ENCODE measurements at regions not wholly inside any gene's neighbourhood (a gene's known extent, or its start where the extent isn't known, plus 50 kb on each side); places are given as distances from the start of the nearest gene placed in this dataset.

GRCh38 chr17:36746381-36747053 is 145.1 kb downstream of the MRM1 start:
- no peak for TF ChIP-seq CTCF (IDR thresholded peaks at IDR 0.05)
- H3K9me3 ChIP-seq (ENCODE audit: control insufficient read depth, low read length): no peaks in the 10 kb centered on the region
- H2AFZ ChIP-seq: no peak overlapping the region
- H3K79me2 ChIP-seq: no peaks in the 10 kb centered on the region
- no peak overlapping the region for H3K4me3 ChIP-seq (ENCODE audit: low read depth, low read length)
- no peaks in the 10 kb centered on the region for H3K27me3 ChIP-seq (ENCODE audit: control insufficient read depth, insufficient read depth, low read length)
- no peak overlapping the region for H3K27ac ChIP-seq
- no peak overlapping the region for H3K4me2 ChIP-seq (ENCODE audit: low read length)
- no peak overlapping the region for H3K9ac ChIP-seq
- no peaks in the 10 kb centered on the region for H3K36me3 ChIP-seq (ENCODE audit: control insufficient read depth, insufficient read depth, low read length)
- no peaks in the 10 kb centered on the region for H3K4me1 ChIP-seq

GRCh38 chr17:36747861-36748260 is 146.5 kb downstream of the MRM1 start:
- TF ChIP-seq CTCF (IDR thresholded peaks at IDR 0.05): no peak
- Histone ChIP-seq H3K36me3 (ENCODE audit: control insufficient read depth, insufficient read depth, low read length) (no peaks in the 10 kb centered on the region), H3K4me1 (peaks cover 6% of the 10 kb centered on the region), H3K27ac (no peak overlapping the region), H3K4me2 (ENCODE audit: low read length) (no peak overlapping the region), H3K79me2 (no peaks in the 10 kb centered on the region), H3K9me3 (ENCODE audit: control insufficient read depth, low read length) (no peaks in the 10 kb centered on the region), H2AFZ (no peak overlapping the region), H3K27me3 (ENCODE audit: control insufficient read depth, insufficient read depth, low read length) (no peaks in the 10 kb centered on the region), H3K9ac (no peak overlapping the region), H3K4me3 (ENCODE audit: low read depth, low read length) (no peak overlapping the region)

GRCh38 chr17:36748272-36748671 is 146.9 kb downstream of the MRM1 start:
- Histone ChIP-seq H3K27me3 (ENCODE audit: control insufficient read depth, insufficient read depth, low read length) (no peaks in the 10 kb centered on the region), H3K4me1 (peaks cover 6% of the 10 kb centered on the region)
- TF ChIP-seq CTCF (IDR thresholded peaks at IDR 0.05): no peak

GRCh38 chr17:36749493-36749892 is 148.1 kb downstream of the MRM1 start:
- Histone ChIP-seq H3K4me3 (ENCODE audit: low read depth, low read length) (no peak overlapping the region), H3K27me3 (ENCODE audit: control insufficient read depth, insufficient read depth, low read length) (no peaks in the 10 kb centered on the region), H3K9me3 (ENCODE audit: control insufficient read depth, low read length) (no peaks in the 10 kb centered on the region), H3K36me3 (ENCODE audit: control insufficient read depth, insufficient read depth, low read length) (no peaks in the 10 kb centered on the region), H3K4me1 (peaks cover 6% of the 10 kb centered on the region), H3K79me2 (no peaks in the 10 kb centered on the region), H3K4me2 (ENCODE audit: low read length) (no peak overlapping the region), H3K9ac (no peak overlapping the region), H2AFZ (no peak overlapping the region), H3K27ac (no peak overlapping the region)
- no peak for TF ChIP-seq CTCF (IDR thresholded peaks at IDR 0.05)

More at GRCh38 chr17:36748272-36748671, 146.9 kb downstream of the MRM1 start:
- no peak overlapping the region for H3K4me2 ChIP-seq (ENCODE audit: low read length)
- no peaks in the 10 kb centered on the region for H3K79me2 ChIP-seq
- H3K9ac ChIP-seq: no peak overlapping the region
- H3K27ac ChIP-seq: no peak overlapping the region
- no peak overlapping the region for H2AFZ ChIP-seq
- H3K36me3 ChIP-seq (ENCODE audit: control insufficient read depth, insufficient read depth, low read length): no peaks in the 10 kb centered on the region
- H3K9me3 ChIP-seq (ENCODE audit: control insufficient read depth, low read length): no peaks in the 10 kb centered on the region
- no peak overlapping the region for H3K4me3 ChIP-seq (ENCODE audit: low read depth, low read length)

GRCh38 chr17:36750316-36750885 is 149.0 kb downstream of the MRM1 start:
- no peaks in the 10 kb centered on the region for H3K79me2 ChIP-seq
- no peak overlapping the region for H3K4me3 ChIP-seq (ENCODE audit: low read depth, low read length)
- no peaks in the 10 kb centered on the region for H3K9me3 ChIP-seq (ENCODE audit: control insufficient read depth, low read length)
- H3K4me1 ChIP-seq: peaks cover 6% of the 10 kb centered on the region
- H2AFZ ChIP-seq: no peak overlapping the region
- H3K9ac ChIP-seq: no peak overlapping the region
- no peak overlapping the region for H3K27ac ChIP-seq
- TF ChIP-seq CTCF (IDR thresholded peaks at IDR 0.05): no peak
- H3K27me3 ChIP-seq (ENCODE audit: control insufficient read depth, insufficient read depth, low read length): no peaks in the 10 kb centered on the region
- no peak overlapping the region for H3K4me2 ChIP-seq (ENCODE audit: low read length)
- no peaks in the 10 kb centered on the region for H3K36me3 ChIP-seq (ENCODE audit: control insufficient read depth, insufficient read depth, low read length)
